Stomach (tissue), 4 donors: ENCODE measurements at regions not wholly inside any gene's neighbourhood (a gene's known extent, or its start where the extent isn't known, plus 50 kb on each side); places are given as distances from the start of the nearest gene placed in this dataset.

Source experiments
- POLR2A ChIP-seq, 4 donors: fragments of 450-650 bp; IDR thresholded peaks; one replicate each; pipeline ENCODE4 v1.6.1; 2016; ENCODE audit warnings: antibody characterized with exemption in 4 of 4, control low read depth in 2 of 4, mild to moderate bottlenecking in 1 of 4, moderate library complexity in 1 of 4
- TF ChIP-seq, protein P1 (sequence below), 7 experiments: fragments of 450-650 bp in 4 of 7; fragments of 200-600 bp in 3 of 7; sonication (generic) in 3 of 7; IDR thresholded peaks; one replicate each; pipeline ENCODE4 v1.5.1; 2016 to 2019; ENCODE audit warnings: antibody characterized with exemption in 7 of 7, control low read depth in 2 of 7, mild to moderate bottlenecking in 1 of 7

DNA sequence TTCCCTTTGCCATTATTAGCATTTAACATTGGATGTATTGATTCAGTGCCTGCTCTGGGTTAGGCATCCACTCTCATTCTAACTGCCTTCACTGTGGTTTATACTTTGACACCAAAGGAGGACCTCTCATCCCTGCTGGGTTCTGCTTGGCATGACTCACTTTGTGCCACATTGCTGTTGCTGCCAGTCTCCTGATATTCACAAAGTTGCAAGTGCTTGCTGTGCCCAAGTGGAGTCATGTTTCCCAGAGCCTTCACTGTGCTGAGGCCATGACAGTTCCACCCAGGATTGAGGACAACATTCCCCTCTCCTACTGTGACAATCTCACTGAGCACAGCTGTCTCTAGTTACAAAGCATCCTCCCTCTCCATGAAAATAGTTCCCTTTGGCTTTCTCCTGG, 519.9 kb upstream of the USP24 start:
- TF ChIP-seq, protein P1, sequence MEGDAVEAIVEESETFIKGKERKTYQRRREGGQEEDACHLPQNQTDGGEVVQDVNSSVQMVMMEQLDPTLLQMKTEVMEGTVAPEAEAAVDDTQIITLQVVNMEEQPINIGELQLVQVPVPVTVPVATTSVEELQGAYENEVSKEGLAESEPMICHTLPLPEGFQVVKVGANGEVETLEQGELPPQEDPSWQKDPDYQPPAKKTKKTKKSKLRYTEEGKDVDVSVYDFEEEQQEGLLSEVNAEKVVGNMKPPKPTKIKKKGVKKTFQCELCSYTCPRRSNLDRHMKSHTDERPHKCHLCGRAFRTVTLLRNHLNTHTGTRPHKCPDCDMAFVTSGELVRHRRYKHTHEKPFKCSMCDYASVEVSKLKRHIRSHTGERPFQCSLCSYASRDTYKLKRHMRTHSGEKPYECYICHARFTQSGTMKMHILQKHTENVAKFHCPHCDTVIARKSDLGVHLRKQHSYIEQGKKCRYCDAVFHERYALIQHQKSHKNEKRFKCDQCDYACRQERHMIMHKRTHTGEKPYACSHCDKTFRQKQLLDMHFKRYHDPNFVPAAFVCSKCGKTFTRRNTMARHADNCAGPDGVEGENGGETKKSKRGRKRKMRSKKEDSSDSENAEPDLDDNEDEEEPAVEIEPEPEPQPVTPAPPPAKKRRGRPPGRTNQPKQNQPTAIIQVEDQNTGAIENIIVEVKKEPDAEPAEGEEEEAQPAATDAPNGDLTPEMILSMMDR (IDR thresholded peaks at IDR 0.05), result no peak
- TF ChIP-seq POLR2A (IDR thresholded peaks at IDR 0.05), result no peak
